Upper lobe of right lung (tissue), 1 donor: ENCODE measurements at regions not wholly inside any gene's neighbourhood (a gene's known extent, or its start where the extent isn't known, plus 50 kb on each side); places are given as distances from the start of the nearest gene placed in this dataset.
"Not testable (repeated sequence)": the region's sequence is repeated elsewhere in the genome, so short reads cannot be mapped to it uniquely, and the experiment has no call there.

ENCODE experiments used
- ATAC-seq: fragments of 200-7000 bp; cut with Tn5 transposase; one replicate; pipeline ENCODE4 v1.9.1; 2020; ENCODE audit warnings: mild to moderate bottlenecking, moderate library complexity
- DNase-seq: peaks from one replicate; pipeline ENCODE4 v3.0.0-alpha.2; 2020
- H3K27ac ChIP-seq: fragments of 200-600 bp; one replicate; pipeline ENCODE4 v1.8.0; 2022
- H3K27me3 ChIP-seq: fragments of 200-600 bp; one replicate; pipeline ENCODE4 v1.8.0; 2022; ENCODE audit warnings: mild to moderate bottlenecking
- H3K36me3 ChIP-seq: fragments of 200-600 bp; one replicate; pipeline ENCODE4 v1.8.0; 2022
- H3K4me1 ChIP-seq: fragments of 200-600 bp; one replicate; pipeline ENCODE4 v1.8.0; 2022
- H3K4me3 ChIP-seq: fragments of 200-600 bp; one replicate; pipeline ENCODE4 v1.8.0; 2022; ENCODE audit warnings: mild to moderate bottlenecking
- H3K9me3 ChIP-seq: fragments of 200-600 bp; one replicate; pipeline ENCODE4 v1.8.0; 2022
- intact Hi-C: fragments of 100-400 bp; cut with DNase I; formaldehyde crosslinking; loops from one replicate; pipeline ENCODE4 v1.11.0; 2022
- TF ChIP-seq, protein P1 (sequence below): fragments of 200-600 bp; IDR thresholded peaks from one replicate; pipeline ENCODE4 v1.8.0; 2022; ENCODE audit warnings: antibody characterized with exemption
- donor health status: DM: no; HTN: yes; CAD: no; lungs with severe emphysema.

DNA sequence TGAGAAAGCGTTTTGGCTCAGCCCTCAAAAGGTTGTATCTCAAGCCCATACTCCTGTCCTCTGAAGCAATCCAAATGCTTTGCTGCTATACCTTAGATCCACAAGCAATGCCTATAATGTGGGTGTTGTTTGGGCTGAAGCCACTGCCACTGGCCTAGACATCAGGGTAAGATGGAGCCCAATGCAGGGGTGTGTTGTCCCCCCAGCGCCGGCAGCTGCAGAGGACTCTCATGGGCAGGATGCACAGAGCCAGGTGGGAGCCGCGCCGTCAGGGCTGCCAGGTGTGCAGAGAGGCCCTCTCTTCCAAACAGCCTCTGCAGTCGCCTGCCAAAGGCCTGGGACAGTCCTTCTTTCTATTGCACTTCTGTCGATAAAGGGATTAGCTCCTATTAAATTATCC is 205.2 kb upstream of the SHH start:
- H3K4me1 ChIP-seq = no peaks in the 10 kb centered on the region
- H3K4me3 ChIP-seq = no peak overlapping the region
- DNase-seq (no peak), ATAC-seq (no peak)
- H3K36me3 ChIP-seq = no peaks in the 10 kb centered on the region
- no peaks in the 10 kb centered on the region for H3K9me3 ChIP-seq
- no peaks in the 10 kb centered on the region for H3K27me3 ChIP-seq
- TF ChIP-seq, protein P1, sequence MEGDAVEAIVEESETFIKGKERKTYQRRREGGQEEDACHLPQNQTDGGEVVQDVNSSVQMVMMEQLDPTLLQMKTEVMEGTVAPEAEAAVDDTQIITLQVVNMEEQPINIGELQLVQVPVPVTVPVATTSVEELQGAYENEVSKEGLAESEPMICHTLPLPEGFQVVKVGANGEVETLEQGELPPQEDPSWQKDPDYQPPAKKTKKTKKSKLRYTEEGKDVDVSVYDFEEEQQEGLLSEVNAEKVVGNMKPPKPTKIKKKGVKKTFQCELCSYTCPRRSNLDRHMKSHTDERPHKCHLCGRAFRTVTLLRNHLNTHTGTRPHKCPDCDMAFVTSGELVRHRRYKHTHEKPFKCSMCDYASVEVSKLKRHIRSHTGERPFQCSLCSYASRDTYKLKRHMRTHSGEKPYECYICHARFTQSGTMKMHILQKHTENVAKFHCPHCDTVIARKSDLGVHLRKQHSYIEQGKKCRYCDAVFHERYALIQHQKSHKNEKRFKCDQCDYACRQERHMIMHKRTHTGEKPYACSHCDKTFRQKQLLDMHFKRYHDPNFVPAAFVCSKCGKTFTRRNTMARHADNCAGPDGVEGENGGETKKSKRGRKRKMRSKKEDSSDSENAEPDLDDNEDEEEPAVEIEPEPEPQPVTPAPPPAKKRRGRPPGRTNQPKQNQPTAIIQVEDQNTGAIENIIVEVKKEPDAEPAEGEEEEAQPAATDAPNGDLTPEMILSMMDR = no peak
- no peak overlapping the region for H3K27ac ChIP-seq
- intact Hi-C loops = no loop called here

DNA sequence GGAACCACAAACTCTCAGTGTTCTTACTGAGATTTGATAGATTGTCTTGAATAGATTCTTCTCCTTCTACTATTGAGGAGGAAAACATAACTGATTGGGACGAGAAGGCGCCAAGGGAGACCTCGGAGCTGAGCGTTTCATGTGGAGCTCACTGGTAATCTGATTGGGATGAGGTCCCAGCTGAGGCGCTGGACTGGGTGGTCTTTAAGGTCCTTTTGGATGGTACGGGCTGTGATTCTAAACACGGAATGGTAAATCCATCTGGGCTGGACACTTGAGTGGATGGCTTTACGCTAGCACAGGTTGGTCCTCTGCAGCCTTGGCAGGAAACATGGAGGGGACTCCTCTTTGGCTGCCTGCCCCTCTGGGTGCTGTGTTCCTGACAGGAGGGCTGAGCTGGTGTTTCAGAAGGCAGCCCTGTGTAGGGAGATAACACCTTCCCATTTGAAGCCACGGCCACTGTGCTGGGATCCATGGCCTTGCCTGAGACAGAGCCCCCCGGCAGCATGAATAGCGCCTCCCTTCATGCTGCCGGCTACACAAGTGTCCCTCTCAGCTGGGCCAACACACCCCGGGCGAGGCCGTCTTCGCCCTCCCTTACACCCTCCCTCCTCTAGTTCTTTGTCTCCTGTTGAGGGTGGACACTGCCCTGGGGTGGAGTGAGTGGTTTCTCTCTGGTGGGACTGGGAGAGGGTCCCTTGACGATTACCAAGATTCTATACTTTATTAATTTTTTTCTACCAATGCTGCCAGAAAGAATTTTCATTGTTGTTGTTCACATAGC is 203.2 kb upstream of the SHH start:
- Histone ChIP-seq H3K27me3 (no peaks in the 10 kb centered on the region), H3K36me3 (no peaks in the 10 kb centered on the region), H3K27ac (no peak overlapping the region), H3K9me3 (no peaks in the 10 kb centered on the region), H3K4me3 (no peak overlapping the region), H3K4me1 (no peaks in the 10 kb centered on the region)
- DNase-seq = no peak
- intact Hi-C loops = no loop called here
- TF ChIP-seq, protein P1 = no peak
- no peak for ATAC-seq

DNA sequence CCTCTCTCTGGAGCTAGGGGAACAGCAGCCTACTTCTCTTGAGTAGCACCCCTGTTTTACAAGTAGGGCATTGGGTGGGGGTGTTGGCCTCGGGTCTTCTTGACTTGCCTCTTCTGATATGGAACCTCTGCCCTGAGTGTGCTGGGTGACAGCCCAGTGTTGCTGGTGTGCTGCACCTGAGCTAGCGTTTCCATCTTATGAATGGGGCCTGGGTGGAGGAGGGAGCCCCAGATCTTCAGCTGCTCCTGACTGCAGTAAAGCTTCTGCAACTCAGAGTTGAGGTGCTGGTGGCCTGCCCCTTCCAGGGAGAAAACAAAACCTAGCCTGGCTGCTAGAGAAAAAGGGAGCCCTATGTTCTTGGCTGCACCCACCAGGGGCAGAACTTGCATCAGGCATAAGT is 202.5 kb upstream of the SHH start:
- ATAC-seq (no peak), DNase-seq (no peak)
- Histone ChIP-seq H3K4me1 (no peaks in the 10 kb centered on the region), H3K27me3 (no peaks in the 10 kb centered on the region), H3K36me3 (no peaks in the 10 kb centered on the region), H3K4me3 (no peak overlapping the region), H3K27ac (no peak overlapping the region), H3K9me3 (peaks cover 5% of the 10 kb centered on the region)
- intact Hi-C loops = no loop called here
- TF ChIP-seq, protein P1 = no peak

DNA sequence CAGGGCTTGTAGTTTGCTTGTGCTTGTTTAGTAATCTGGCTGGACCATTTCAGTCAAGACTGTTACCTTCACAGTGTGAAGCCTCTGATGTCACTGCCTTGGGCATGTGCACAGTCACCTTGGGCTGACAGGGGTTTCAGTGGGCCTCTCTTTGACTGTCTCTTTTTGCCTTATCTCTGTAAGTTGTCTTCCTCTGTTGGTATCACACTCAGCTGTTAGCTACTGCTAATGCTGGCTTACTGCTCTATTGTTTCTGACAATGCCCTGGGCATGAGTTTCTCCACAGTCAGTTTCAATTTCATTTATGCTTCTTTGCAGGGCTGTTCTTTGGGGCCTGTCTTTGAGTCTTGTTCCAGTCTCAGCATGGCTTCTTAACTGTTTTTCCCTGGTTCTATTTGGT is 201.9 kb upstream of the SHH start:
- ATAC-seq (no peak), DNase-seq (no peak)
- no peaks in the 10 kb centered on the region for H3K27me3 ChIP-seq
- TF ChIP-seq, protein P1 = no peak
- no peak overlapping the region for H3K27ac ChIP-seq
- H3K36me3 ChIP-seq = no peaks in the 10 kb centered on the region
- intact Hi-C loops = no loop called here
- peaks cover 8% of the 10 kb centered on the region for H3K9me3 ChIP-seq
- H3K4me1 ChIP-seq = no peaks in the 10 kb centered on the region
- no peak overlapping the region for H3K4me3 ChIP-seq

DNA sequence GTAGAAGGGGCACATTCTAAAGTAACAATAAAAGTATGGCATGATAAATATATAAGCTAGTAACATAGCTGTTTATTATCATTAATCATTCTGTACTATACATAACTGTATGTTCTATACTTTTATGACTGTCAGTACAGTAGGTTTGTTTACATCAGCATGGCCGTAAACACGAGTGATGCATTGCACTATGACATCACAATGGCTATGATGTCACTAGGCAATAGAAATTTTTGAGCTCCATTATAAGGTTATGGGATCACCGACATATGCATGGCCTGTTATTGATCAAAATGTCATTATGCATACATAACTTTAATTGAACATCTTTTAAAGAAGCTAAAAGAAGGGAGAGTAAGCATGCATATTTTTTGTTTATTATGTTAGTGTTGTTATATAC is 200.1 kb upstream of the SHH start:
- no peaks in the 10 kb centered on the region for H3K4me1 ChIP-seq
- ATAC-seq (no peak), DNase-seq (no peak)
- H3K9me3 ChIP-seq = peaks cover 8% of the 10 kb centered on the region
- H3K4me3 ChIP-seq = no peak overlapping the region
- intact Hi-C loops = no loop called here
- H3K36me3 ChIP-seq = no peaks in the 10 kb centered on the region
- TF ChIP-seq, protein P1 = no peak
- no peaks in the 10 kb centered on the region for H3K27me3 ChIP-seq
- no peak overlapping the region for H3K27ac ChIP-seq

DNA sequence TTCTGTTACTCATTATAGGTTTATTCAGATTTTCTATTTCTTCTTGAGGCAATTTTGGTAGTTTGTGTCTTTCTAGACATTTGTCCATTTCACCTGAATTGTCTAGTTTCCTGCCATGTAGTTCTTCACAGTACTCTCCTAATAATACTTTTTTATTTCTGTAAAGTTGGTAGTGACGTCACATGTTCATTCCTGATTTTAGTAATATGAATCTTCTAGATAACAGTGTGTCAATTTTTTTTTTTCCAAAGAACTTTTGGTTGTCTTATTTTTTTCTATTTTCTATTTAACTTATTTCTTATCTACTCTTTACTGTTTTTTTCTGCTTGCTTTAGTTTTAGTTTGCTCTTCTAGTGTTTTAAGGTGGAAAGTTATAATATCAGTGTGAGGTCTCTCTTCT is 197.3 kb upstream of the SHH start:
- H3K9me3 ChIP-seq = peaks cover 8% of the 10 kb centered on the region
- no peak overlapping the region for H3K27ac ChIP-seq
- ATAC-seq (no peak), DNase-seq (no peak)
- intact Hi-C loops = no loop called here
- H3K27me3 ChIP-seq = no peaks in the 10 kb centered on the region
- no peak overlapping the region for H3K4me3 ChIP-seq
- no peaks in the 10 kb centered on the region for H3K4me1 ChIP-seq
- TF ChIP-seq, protein P1 = no peak
- no peaks in the 10 kb centered on the region for H3K36me3 ChIP-seq

DNA sequence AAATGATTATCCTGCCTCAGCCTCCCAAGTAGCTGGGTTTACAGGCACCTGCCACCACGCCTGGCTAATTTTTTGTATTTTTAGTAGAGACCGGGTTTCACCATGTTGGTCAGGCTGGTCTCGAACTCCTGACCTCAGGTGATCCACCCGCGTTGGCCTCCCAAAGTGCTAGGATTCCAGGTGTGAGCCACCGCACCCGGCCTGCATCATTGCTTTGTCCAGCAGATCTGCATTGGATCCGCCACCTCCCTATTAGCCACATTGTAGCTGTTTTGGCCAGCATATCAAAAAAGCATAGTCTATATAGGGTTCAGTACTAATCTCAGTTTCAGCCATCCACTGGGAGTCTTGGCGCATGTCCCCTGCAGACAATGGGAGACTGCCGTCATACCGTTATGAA is 194.6 kb upstream of the SHH start:
- H3K4me3 ChIP-seq, DNase-seq, H3K9me3 ChIP-seq: not testable (repeated sequence)

More for the DNA sequence above, 194.6 kb upstream of the SHH start:
- H3K4me1 ChIP-seq, ATAC-seq, H3K36me3 ChIP-seq, H3K27me3 ChIP-seq, intact Hi-C loops, H3K27ac ChIP-seq: not testable (repeated sequence)
